Spinal cord (tissue), 9 donors: ENCODE measurements at regions not wholly inside any gene's neighbourhood (a gene's known extent, or its start where the extent isn't known, plus 50 kb on each side); places are given as distances from the start of the nearest gene placed in this dataset.

Source experiments
- DNase-seq, 6 donors: peaks; one replicate each; pipeline versions ENCODE4 v3.0.0 to v3.0.0-alpha.2; 2013 to 2015; ENCODE audit warnings: low spot score in 6 of 6, low read depth in 4 of 6
- H3K27ac ChIP-seq: one replicate; pipeline ENCODE4 v1.5.1; 2013; ENCODE audit warnings: low read depth, low read length, control low read depth
- H3K27me3 ChIP-seq: one replicate; pipeline ENCODE4 v1.6.1; 2013; ENCODE audit warnings: low read length; ENCODE audit not compliant: control insufficient read depth, insufficient read depth
- H3K36me3 ChIP-seq: one replicate; pipeline ENCODE4 v1.6.1; 2013; ENCODE audit warnings: low read length; ENCODE audit not compliant: control insufficient read depth, insufficient read depth
- H3K4me1 ChIP-seq: one replicate; pipeline ENCODE4 v1.6.1; 2013; ENCODE audit warnings: low read length; ENCODE audit not compliant: control insufficient read depth, insufficient read depth
- H3K4me3 ChIP-seq: one replicate; pipeline ENCODE4 v1.5.1; 2013; ENCODE audit warnings: low read depth, low read length, control low read depth
- H3K9me3 ChIP-seq: one replicate; pipeline ENCODE4 v1.6.1; 2013; ENCODE audit warnings: low read length; ENCODE audit not compliant: control insufficient read depth, insufficient read depth
- WGBS: methylation state at CpG from one replicate; pipeline ENCODE4 v1.1.5; 2013; ENCODE audit warnings: missing lambda C conversion rate; ENCODE audit not compliant: insufficient coverage; 5-methylcytosine and 5-hydroxymethylcytosine counted together
- donor health status: healthy.

GRCh38 chr4:149995134-149995756 lies 83.0 kb upstream of the DCLK2 start:
- Histone ChIP-seq H3K9me3 (no peaks in the 10 kb centered on the region), H3K4me1 (no peaks in the 10 kb centered on the region), H3K4me3 (no peak overlapping the region), H3K36me3 (no peaks in the 10 kb centered on the region), H3K27ac (no peak overlapping the region), H3K27me3 (no peaks in the 10 kb centered on the region)
- DNase-seq: no peak
- 73% methylated on average over 1 of the region's 1 CpG for WGBS

GRCh38 chr4:149997881-149998421 lies 80.3 kb upstream of the DCLK2 start:
- Histone ChIP-seq H3K36me3 (no peaks in the 10 kb centered on the region), H3K27me3 (no peaks in the 10 kb centered on the region), H3K27ac (no peak overlapping the region), H3K4me1 (no peaks in the 10 kb centered on the region), H3K4me3 (no peak overlapping the region), H3K9me3 (no peaks in the 10 kb centered on the region)
- 45% methylated on average over 4 of the region's 4 CpGs for WGBS
- peak in 2 of 6 donors; percentile 15 to 32 for DNase-seq

GRCh38 chr4:149999485-150000074 lies 78.7 kb upstream of the DCLK2 start:
- H3K36me3 ChIP-seq: no peaks in the 10 kb centered on the region
- WGBS: 13% methylated on average over 1 of the region's 3 CpGs
- no peaks in the 10 kb centered on the region for H3K4me1 ChIP-seq
- no peak overlapping the region for H3K4me3 ChIP-seq
- H3K27me3 ChIP-seq: no peaks in the 10 kb centered on the region
- H3K9me3 ChIP-seq: no peaks in the 10 kb centered on the region
- no peak overlapping the region for H3K27ac ChIP-seq
- DNase-seq: peak in 4 of 6 donors; percentile 63 to 96 (median 76)

DNA sequence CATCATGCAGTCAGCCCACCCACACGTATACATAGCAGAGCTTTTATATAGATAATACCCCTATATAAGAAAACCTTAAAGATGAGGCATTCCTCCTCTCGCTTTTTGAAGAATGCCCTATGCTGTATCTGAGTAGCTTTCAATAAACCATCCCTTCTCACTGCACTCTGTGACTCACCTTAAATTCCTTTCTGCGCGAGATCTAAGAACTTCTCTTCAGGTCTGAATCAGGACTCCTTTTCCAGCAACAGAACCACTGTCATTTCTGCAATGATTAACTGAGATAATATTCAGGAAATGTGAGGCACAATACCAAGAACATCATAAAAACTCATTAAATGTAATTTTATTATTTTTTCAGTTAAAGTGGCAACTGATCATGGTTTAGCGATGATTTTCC lies 76.4 kb upstream of the DCLK2 start:
- Histone ChIP-seq H3K4me1 (no peaks in the 10 kb centered on the region), H3K27ac (no peak overlapping the region), H3K4me3 (no peak overlapping the region), H3K27me3 (no peaks in the 10 kb centered on the region), H3K9me3 (no peaks in the 10 kb centered on the region), H3K36me3 (no peaks in the 10 kb centered on the region)
- no CpG with 5 or more reads among the region's 5 CpGs for WGBS
- DNase-seq: no peak

DNA sequence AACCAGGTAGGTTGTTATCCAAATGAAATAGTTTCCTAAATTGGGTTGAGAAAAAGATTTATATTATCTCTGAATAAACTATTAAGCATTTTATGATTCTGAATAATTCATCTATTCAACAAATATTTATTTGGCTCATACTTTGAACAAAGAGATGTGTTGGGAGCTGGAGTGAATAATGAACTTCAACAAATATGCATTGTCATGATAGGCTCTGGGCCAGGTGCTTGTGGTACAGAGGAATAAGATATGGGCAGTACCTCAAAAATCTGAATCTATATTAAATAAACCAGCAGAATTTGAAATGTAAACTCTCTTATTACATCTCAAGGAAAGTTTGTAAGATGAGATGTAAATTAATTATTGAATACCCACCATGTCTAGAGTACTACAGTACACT lies 75.7 kb upstream of the DCLK2 start:
- no peak for DNase-seq
- Histone ChIP-seq H3K27me3 (no peaks in the 10 kb centered on the region), H3K9me3 (no peaks in the 10 kb centered on the region), H3K27ac (no peak overlapping the region), H3K4me1 (no peaks in the 10 kb centered on the region), H3K36me3 (no peaks in the 10 kb centered on the region), H3K4me3 (no peak overlapping the region)

DNA sequence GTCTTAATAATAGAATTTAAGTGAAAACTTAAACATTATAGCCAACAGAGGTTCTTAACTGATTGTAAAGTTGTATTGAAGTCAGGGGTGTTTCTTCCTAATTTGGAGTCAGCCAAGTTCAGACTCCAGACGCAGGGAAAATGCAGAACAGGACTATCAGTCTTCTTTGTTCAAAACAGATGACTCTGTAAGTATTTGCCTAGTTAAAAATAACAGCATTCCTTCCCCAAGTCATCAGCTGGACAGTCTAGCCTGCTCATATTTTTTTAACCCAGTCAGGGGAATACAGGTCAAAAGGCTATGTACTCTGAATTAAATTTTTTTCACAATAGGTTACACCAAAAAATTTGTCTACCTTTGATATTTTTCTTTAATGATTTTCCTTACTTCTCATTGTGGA lies 73.8 kb upstream of the DCLK2 start:
- Histone ChIP-seq H3K9me3 (no peaks in the 10 kb centered on the region), H3K27ac (no peak overlapping the region), H3K27me3 (no peaks in the 10 kb centered on the region), H3K36me3 (no peaks in the 10 kb centered on the region), H3K4me1 (no peaks in the 10 kb centered on the region), H3K4me3 (no peak overlapping the region)
- 17% methylated on average over 1 of the region's 1 CpG for WGBS
- DNase-seq: peak in 1 of 6 donors; percentile 32

GRCh38 chr4:150005537-150005936 lies 72.7 kb upstream of the DCLK2 start:
- no peaks in the 10 kb centered on the region for H3K36me3 ChIP-seq
- peak in 1 of 6 donors; percentile 61 for DNase-seq
- H3K4me1 ChIP-seq: no peaks in the 10 kb centered on the region
- H3K4me3 ChIP-seq: no peak overlapping the region
- no peaks in the 10 kb centered on the region for H3K9me3 ChIP-seq
- H3K27me3 ChIP-seq: no peaks in the 10 kb centered on the region
- WGBS: 38% methylated on average over 1 of the region's 3 CpGs
- no peak overlapping the region for H3K27ac ChIP-seq

GRCh38 chr4:150006197-150006596 lies 72.0 kb upstream of the DCLK2 start:
- H3K4me1 ChIP-seq: no peaks in the 10 kb centered on the region
- no peak overlapping the region for H3K4me3 ChIP-seq
- H3K36me3 ChIP-seq: no peaks in the 10 kb centered on the region
- DNase-seq: peak in 2 of 6 donors; percentile 67 to 85
- WGBS: 62% methylated on average over 2 of the region's 2 CpGs
- H3K27me3 ChIP-seq: no peaks in the 10 kb centered on the region
- no peak overlapping the region for H3K27ac ChIP-seq
- no peaks in the 10 kb centered on the region for H3K9me3 ChIP-seq

- Histone ChIP-seq H3K4me3 (no peak overlapping the region), H3K27me3 (no peaks in the 10 kb centered on the region), H3K4me1 (no peaks in the 10 kb centered on the region), H3K36me3 (no peaks in the 10 kb centered on the region), H3K27ac (no peak overlapping the region), H3K9me3 (no peaks in the 10 kb centered on the region)
- 93% methylated on average over 2 of the region's 3 CpGs for WGBS
- DNase-seq: no peak
These were observed 70.7 kb upstream of the DCLK2 start for GRCh38 chr4:150007512-150007911.

- no peak for DNase-seq
- Histone ChIP-seq H3K27me3 (no peaks in the 10 kb centered on the region), H3K36me3 (no peaks in the 10 kb centered on the region), H3K4me1 (no peaks in the 10 kb centered on the region), H3K27ac (no peak overlapping the region), H3K4me3 (no peak overlapping the region), H3K9me3 (no peaks in the 10 kb centered on the region)
- WGBS: no CpG with 5 or more reads among the region's 2 CpGs
These were observed 69.7 kb upstream of the DCLK2 start for GRCh38 chr4:150008546-150008945.
